Caki2 (cell line): ENCODE measurements at regions not wholly inside any gene's neighbourhood (a gene's known extent, or its start where the extent isn't known, plus 50 kb on each side); places are given as distances from the start of the nearest gene placed in this dataset.

Experiments
- DNase-seq: peaks from one replicate; pipeline ENCODE4 v3.0.0-alpha.2; 2015; ENCODE audit warnings: low read depth
- in situ Hi-C: cut with HindIII; loops from 2 replicates; pipeline ENCODE4 v1.10.0; 2016; ENCODE audit warnings: low sequenced_read_pairs, low pct_unique_long_range_greater_than_20kb, mixed read lengths

DNA sequence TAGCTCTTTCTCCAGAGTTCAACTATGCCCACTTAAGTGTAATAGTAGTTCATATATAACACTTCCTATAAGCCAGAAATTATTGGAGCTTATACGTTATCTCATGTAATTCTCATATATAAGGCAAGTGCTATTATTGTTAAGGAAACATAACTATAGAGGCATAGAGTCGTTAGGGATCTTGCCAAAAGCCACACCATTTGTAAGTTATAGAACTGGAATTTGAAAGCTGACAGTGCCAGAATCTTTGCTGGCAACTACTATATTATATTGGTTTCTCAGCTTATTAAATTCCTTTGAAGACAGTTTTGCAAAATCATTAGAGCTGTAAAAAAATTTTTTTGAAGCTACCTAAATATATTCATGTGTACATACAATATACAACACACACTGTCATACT, 51.0 kb upstream of the MBNL2 start:
- DNase-seq: no peak
- in situ Hi-C loops: no loop called here
